ENCODE measurements at regions not wholly inside any gene's neighbourhood (a gene's known extent, or its start where the extent isn't known, plus 50 kb on each side); places are given as distances from the start of the nearest gene placed in this dataset.

GRCh38 chr1:56376188-56376984, 203.0 kb downstream of the PLPP3 start:
- WGBS, 5 donors: 18 to 37% (median 27%) methylated on average over 7 of the region's 7 CpGs
- intact Hi-C loops (cut with DNase I; ENCODE audit: low total_unique reads): no loop called here
- H3K4me3 ChIP-seq: no peak overlapping the region
- no peaks in the 10 kb centered on the region for H3K27me3 ChIP-seq (replicated peaks in 1 of 7)
- H3K27ac ChIP-seq: no peak overlapping the region
- H3K9me3 ChIP-seq: no peaks in the 10 kb centered on the region
- no peak for DNase-seq
- no peaks in the 10 kb centered on the region for H3K4me1 ChIP-seq
- no peak for TF ChIP-seq POLR2A (IDR thresholded peaks at IDR 0.05)
- no peaks in the 10 kb centered on the region for H3K36me3 ChIP-seq

DNA sequence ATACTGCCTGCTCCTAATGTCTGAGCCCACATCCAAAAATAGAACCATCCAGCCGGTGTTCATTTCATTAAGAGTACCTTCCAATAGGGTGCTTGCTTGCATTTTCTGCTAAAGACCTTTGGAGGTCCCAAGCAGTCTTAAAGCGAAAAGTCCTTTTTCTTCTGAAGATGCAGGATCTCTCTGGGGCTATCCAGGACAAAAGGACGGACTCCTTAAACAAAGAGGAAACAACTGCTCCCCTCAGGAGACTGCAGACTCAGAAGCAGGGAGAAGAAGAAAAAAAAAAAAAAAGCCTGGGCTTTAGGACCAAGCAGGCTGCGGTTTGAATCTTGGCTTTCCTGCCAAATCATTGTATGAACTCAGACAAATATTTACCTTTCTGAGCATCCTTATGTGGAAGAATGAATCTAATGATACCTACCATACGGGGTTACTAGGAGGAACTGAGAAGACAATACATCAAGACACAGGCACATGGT, 204.0 kb downstream of the PLPP3 start:
- WGBS, 5 donors: 61 to 67% (median 65%) methylated on average over 5 of the region's 5 CpGs
- no peaks in the 10 kb centered on the region for H3K9me3 ChIP-seq
- H3K27me3 ChIP-seq (replicated peaks in 1 of 7): no peaks in the 10 kb centered on the region
- H3K36me3 ChIP-seq: no peaks in the 10 kb centered on the region
- no peak overlapping the region for H3K4me3 ChIP-seq
- TF ChIP-seq POLR2AphosphoS5 (IDR thresholded peaks at IDR 0.05): no peak
- no peak for TF ChIP-seq POLR2A (IDR thresholded peaks at IDR 0.05)
- TF ChIP-seq, protein P1, sequence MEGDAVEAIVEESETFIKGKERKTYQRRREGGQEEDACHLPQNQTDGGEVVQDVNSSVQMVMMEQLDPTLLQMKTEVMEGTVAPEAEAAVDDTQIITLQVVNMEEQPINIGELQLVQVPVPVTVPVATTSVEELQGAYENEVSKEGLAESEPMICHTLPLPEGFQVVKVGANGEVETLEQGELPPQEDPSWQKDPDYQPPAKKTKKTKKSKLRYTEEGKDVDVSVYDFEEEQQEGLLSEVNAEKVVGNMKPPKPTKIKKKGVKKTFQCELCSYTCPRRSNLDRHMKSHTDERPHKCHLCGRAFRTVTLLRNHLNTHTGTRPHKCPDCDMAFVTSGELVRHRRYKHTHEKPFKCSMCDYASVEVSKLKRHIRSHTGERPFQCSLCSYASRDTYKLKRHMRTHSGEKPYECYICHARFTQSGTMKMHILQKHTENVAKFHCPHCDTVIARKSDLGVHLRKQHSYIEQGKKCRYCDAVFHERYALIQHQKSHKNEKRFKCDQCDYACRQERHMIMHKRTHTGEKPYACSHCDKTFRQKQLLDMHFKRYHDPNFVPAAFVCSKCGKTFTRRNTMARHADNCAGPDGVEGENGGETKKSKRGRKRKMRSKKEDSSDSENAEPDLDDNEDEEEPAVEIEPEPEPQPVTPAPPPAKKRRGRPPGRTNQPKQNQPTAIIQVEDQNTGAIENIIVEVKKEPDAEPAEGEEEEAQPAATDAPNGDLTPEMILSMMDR (IDR thresholded peaks at IDR 0.05 in 8 of 11, conservative IDR thresholded peaks at IDR 0.05 in 3 of 11): no peak
- DNase-seq: no peak
- H3K4me1 ChIP-seq: no peaks in the 10 kb centered on the region
- intact Hi-C loops (cut with DNase I; ENCODE audit: low total_unique reads): no loop called here
- H3K27ac ChIP-seq: no peak overlapping the region

DNA sequence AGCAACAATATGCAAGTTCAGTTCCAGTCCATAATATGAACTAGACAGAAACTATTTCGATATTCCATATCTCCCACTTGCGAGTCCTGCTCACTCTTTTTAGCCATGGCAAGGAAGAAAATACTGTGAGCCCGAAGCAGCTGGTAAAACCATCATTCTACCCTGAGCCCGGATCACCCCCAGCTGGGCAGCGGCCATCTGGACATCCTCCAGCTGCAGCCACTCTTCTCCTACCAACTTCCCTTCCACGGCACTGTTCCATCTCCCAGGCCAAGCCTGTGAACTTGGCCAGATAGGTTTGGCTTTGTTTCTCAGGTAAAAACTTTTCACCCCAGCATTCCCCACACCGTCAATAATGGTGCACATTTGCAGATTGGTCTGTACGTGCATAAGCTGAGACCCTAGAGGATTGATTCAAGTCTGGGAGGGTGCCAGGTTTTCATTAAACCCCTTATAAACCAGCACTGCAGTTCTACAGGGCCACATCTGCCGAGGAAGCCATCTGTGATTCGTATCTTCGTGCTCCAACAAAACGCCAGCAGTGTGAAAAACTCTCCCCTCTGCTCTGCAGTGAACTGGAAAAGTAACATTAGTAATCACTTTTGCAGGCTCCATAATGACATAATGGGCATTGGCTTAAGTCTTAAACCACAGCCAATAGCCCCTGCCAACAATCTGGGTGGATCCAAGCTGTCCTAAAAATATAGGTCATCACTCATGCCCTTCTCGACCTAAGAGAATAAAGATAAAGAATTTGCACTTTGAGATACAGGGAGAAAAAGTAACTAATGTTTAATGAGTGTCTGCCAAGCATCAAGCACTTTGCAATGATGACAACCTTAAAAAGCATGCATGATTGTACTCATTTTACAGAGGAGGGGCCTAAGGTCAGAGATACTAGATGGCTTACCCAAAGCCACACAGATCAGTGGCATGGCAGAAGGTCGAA, 205.1 kb downstream of the PLPP3 start:
- DNase-seq: no peak
- intact Hi-C loops (cut with DNase I; ENCODE audit: low total_unique reads): no loop called here
- Histone ChIP-seq H3K27ac (no peak overlapping the region), H3K9me3 (no peaks in the 10 kb centered on the region), H3K4me3 (no peak overlapping the region), H3K4me1 (no peaks in the 10 kb centered on the region), H3K36me3 (no peaks in the 10 kb centered on the region), H3K27me3 (replicated peaks in 1 of 7) (no peaks in the 10 kb centered on the region)
- no peak for TF ChIP-seq POLR2A (IDR thresholded peaks at IDR 0.05)
- TF ChIP-seq, protein P1 (IDR thresholded peaks at IDR 0.05 in 8 of 11, conservative IDR thresholded peaks at IDR 0.05 in 3 of 11): no peak
- no peak for TF ChIP-seq POLR2AphosphoS5 (IDR thresholded peaks at IDR 0.05)
- WGBS, 5 donors: 72 to 89% (median 83%) methylated on average over 14 of the region's 14 CpGs

- intact Hi-C loops (cut with DNase I; ENCODE audit: low total_unique reads): no loop called here
Measured at GRCh38 chr1:56370513-56370912, 208.8 kb downstream of the PLPP3 start.

More at GRCh38 chr1:56370513-56370912, 208.8 kb downstream of the PLPP3 start:
- no peaks in the 10 kb centered on the region for H3K4me1 ChIP-seq
- no peak overlapping the region for H3K27ac ChIP-seq
- TF ChIP-seq POLR2AphosphoS5 (IDR thresholded peaks at IDR 0.05) (no peak), POLR2A (IDR thresholded peaks at IDR 0.05) (no peak)
- TF ChIP-seq, protein P1 (IDR thresholded peaks at IDR 0.05 in 8 of 11, conservative IDR thresholded peaks at IDR 0.05 in 3 of 11): no peak
- 90 to 98% (median 95%) methylated on average over 6 of the region's 6 CpGs for WGBS, 5 donors
- H3K9me3 ChIP-seq: no peaks in the 10 kb centered on the region
- no peaks in the 10 kb centered on the region for H3K27me3 ChIP-seq (replicated peaks in 1 of 7)
- H3K36me3 ChIP-seq: no peaks in the 10 kb centered on the region
- H3K4me3 ChIP-seq: no peak overlapping the region
- DNase-seq: no peak
